ENCODE measurements at regions not wholly inside any gene's neighbourhood (a gene's known extent, or its start where the extent isn't known, plus 50 kb on each side); places are given as distances from the start of the nearest gene placed in this dataset.

- no peak for TF ChIP-seq ZNF157 (tag by site-specific recombination; IDR thresholded peaks at IDR 0.05)
- TF ChIP-seq ZBTB48 (tag by site-specific recombination; IDR thresholded peaks at IDR 0.05): no peak
- peak; percentile 87 for TF ChIP-seq CTCF (tag by site-specific recombination; IDR thresholded peaks at IDR 0.05)
- TF ChIP-seq ZBTB49 (tag by site-specific recombination; IDR thresholded peaks at IDR 0.05; ENCODE audit: low read depth): no peak
- TF ChIP-seq ZNF701 (tag by site-specific recombination; IDR thresholded peaks at IDR 0.05): no peak
- TF ChIP-seq AEBP2 (tag by site-specific recombination; IDR thresholded peaks at IDR 0.05; ENCODE audit: borderline replicate concordance): no peak
Measured at GRCh38 chr12:69157023-69157655, 82.2 kb upstream of the CPSF6 start.

Measured in HEK293 (cell line).